ENCODE measurements at regions not wholly inside any gene's neighbourhood (a gene's known extent, or its start where the extent isn't known, plus 50 kb on each side); places are given as distances from the start of the nearest gene placed in this dataset.

GRCh38 chr3:77933926-77934325 is 894.0 kb downstream of the ROBO2 start:
- Histone ChIP-seq H3K36me3 (no peaks in the 10 kb centered on the region), H3K27ac (no peak overlapping the region), H3K27me3 (no peaks in the 10 kb centered on the region), H3K4me3 (no peak overlapping the region), H3K4me1 (no peaks in the 10 kb centered on the region), H3K9me3 (no peaks in the 10 kb centered on the region)
- DNase-seq = no peak
- in situ Hi-C loops (cut with MboI; ENCODE audit: low pct_ligation_motif_present in 1 of 4, low pct_unique_long_range_greater_than_20kb in 1 of 4, low sequenced_read_pairs in 3 of 4) (no loop called here), intact Hi-C loops (cut with DNase I; ENCODE audit: low total_unique reads) (no loop called here)
- no peak for TF ChIP-seq POLR2A (IDR thresholded peaks at IDR 0.05)
- TF ChIP-seq CTCF (IDR thresholded peaks at IDR 0.05) = no peak
- no peak for TF ChIP-seq EP300 (IDR thresholded peaks at IDR 0.05; ENCODE audit: low read depth)
- no peak for TF ChIP-seq POLR2AphosphoS5 (IDR thresholded peaks at IDR 0.05)
- 83 to 89% methylated on average over 2 of the region's 2 CpGs for WGBS, 2 donors (ENCODE audit: low coverage in 1 of 2)

DNA sequence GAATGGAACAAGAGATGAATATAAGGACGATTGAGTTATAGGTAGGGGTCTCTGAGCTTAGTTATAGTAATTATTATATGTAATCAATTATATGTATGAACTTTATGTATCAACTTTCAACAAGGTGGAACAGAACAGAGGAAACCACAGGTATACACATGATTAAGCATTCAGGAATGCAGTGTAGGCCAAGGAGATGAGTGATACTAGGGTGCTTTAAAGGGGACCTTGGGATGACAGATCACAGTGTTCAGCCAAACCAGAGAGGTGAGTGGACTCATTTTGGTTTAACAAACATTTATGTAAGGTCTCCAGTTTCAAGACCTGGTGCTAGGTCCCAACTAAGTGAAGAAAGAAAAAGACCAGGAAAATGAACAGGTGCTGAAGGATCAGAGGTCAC is 895.5 kb downstream of the ROBO2 start:
- TF ChIP-seq POLR2AphosphoS5 (IDR thresholded peaks at IDR 0.05) = no peak
- TF ChIP-seq CTCF (IDR thresholded peaks at IDR 0.05) = no peak
- no peak for TF ChIP-seq POLR2A (IDR thresholded peaks at IDR 0.05)
- no peak for TF ChIP-seq EP300 (IDR thresholded peaks at IDR 0.05; ENCODE audit: low read depth)
- no peak overlapping the region for H3K4me3 ChIP-seq
- DNase-seq = no peak
- in situ Hi-C loops (cut with MboI; ENCODE audit: low pct_ligation_motif_present in 1 of 4, low pct_unique_long_range_greater_than_20kb in 1 of 4, low sequenced_read_pairs in 3 of 4) (no loop called here), intact Hi-C loops (cut with DNase I; ENCODE audit: low total_unique reads) (no loop called here)
- no peaks in the 10 kb centered on the region for H3K9me3 ChIP-seq
- WGBS, 2 donors (ENCODE audit: low coverage in 1 of 2) = 77 to 85% methylated on average over 1 of the region's 1 CpG
- no peak overlapping the region for H3K27ac ChIP-seq
- no peaks in the 10 kb centered on the region for H3K36me3 ChIP-seq
- H3K4me1 ChIP-seq = no peaks in the 10 kb centered on the region
- H3K27me3 ChIP-seq = no peaks in the 10 kb centered on the region

- H3K9me3 ChIP-seq = no peaks in the 10 kb centered on the region
These were observed 899.8 kb downstream of the ROBO2 start for GRCh38 chr3:77939726-77940125.

GRCh38 chr3:77943598-77943997 is 903.7 kb downstream of the ROBO2 start:
- intact Hi-C loops (cut with DNase I; ENCODE audit: low total_unique reads) = no loop called here

More at GRCh38 chr3:77939726-77940125, 899.8 kb downstream of the ROBO2 start:
- no peak overlapping the region for H3K27ac ChIP-seq
- H3K36me3 ChIP-seq = no peaks in the 10 kb centered on the region
- 33 to 65% methylated on average over 1 of the region's 1 CpG for WGBS, 2 donors (ENCODE audit: low coverage in 1 of 2)
- in situ Hi-C loops (cut with MboI; ENCODE audit: low pct_ligation_motif_present in 1 of 4, low pct_unique_long_range_greater_than_20kb in 1 of 4, low sequenced_read_pairs in 3 of 4) (no loop called here), intact Hi-C loops (cut with DNase I; ENCODE audit: low total_unique reads) (no loop called here)
- TF ChIP-seq POLR2A (IDR thresholded peaks at IDR 0.05) (no peak), CTCF (IDR thresholded peaks at IDR 0.05) (no peak), EP300 (IDR thresholded peaks at IDR 0.05; ENCODE audit: low read depth) (no peak), POLR2AphosphoS5 (IDR thresholded peaks at IDR 0.05) (no peak)
- no peak overlapping the region for H3K4me3 ChIP-seq
- H3K27me3 ChIP-seq = no peaks in the 10 kb centered on the region
- DNase-seq = no peak
- no peaks in the 10 kb centered on the region for H3K4me1 ChIP-seq

More at GRCh38 chr3:77943598-77943997, 903.7 kb downstream of the ROBO2 start:
- 82 to 86% methylated on average over 4 of the region's 4 CpGs for WGBS, 2 donors (ENCODE audit: low coverage in 1 of 2)
- Histone ChIP-seq H3K4me1 (no peaks in the 10 kb centered on the region), H3K4me3 (no peak overlapping the region), H3K27ac (no peak overlapping the region), H3K27me3 (no peaks in the 10 kb centered on the region), H3K9me3 (no peaks in the 10 kb centered on the region), H3K36me3 (no peaks in the 10 kb centered on the region)
- in situ Hi-C loops (cut with MboI; ENCODE audit: low pct_ligation_motif_present in 1 of 4, low pct_unique_long_range_greater_than_20kb in 1 of 4, low sequenced_read_pairs in 3 of 4) = no loop called here
- no peak for DNase-seq
- TF ChIP-seq EP300 (IDR thresholded peaks at IDR 0.05; ENCODE audit: low read depth) (no peak), CTCF (IDR thresholded peaks at IDR 0.05) (no peak), POLR2A (IDR thresholded peaks at IDR 0.05) (no peak), POLR2AphosphoS5 (IDR thresholded peaks at IDR 0.05) (no peak)

Data from transverse colon (tissue), 4 donors.